C4-2B (cell line): ENCODE measurements at regions not wholly inside any gene's neighbourhood (a gene's known extent, or its start where the extent isn't known, plus 50 kb on each side); places are given as distances from the start of the nearest gene placed in this dataset.

ENCODE experiments used
- ZFX ChIP-seq: fragments of 450-650 bp; IDR thresholded peaks from 2 replicates; pipeline ENCODE4 v1.6.1; 2017
- TF ChIP-seq, protein P1 (sequence below): fragments of 450-650 bp; conservative IDR thresholded peaks from 2 replicates; pipeline ENCODE4 v1.5.1; 2017; ENCODE audit warnings: mild to moderate bottlenecking

DNA sequence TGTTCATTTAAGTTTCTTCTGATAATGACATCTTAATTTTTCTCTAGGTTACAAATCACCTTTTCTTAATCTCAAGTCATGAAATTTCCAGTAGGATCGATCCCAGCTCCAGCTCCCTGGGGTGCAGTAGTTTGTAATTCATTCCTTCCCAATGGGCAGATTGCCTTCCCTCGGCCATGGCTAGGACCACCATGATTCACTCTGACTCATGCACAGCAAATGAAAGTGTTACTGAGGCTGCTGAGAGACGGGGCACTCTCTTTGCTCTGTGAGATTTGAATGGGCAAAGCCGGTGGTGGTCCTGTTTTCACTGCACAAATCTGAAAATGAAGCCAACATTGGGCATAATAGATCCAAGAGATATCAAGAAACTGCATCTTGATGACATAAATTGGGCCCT, 202.8 kb upstream of the IRS2 start:
- TF ChIP-seq, protein P1, sequence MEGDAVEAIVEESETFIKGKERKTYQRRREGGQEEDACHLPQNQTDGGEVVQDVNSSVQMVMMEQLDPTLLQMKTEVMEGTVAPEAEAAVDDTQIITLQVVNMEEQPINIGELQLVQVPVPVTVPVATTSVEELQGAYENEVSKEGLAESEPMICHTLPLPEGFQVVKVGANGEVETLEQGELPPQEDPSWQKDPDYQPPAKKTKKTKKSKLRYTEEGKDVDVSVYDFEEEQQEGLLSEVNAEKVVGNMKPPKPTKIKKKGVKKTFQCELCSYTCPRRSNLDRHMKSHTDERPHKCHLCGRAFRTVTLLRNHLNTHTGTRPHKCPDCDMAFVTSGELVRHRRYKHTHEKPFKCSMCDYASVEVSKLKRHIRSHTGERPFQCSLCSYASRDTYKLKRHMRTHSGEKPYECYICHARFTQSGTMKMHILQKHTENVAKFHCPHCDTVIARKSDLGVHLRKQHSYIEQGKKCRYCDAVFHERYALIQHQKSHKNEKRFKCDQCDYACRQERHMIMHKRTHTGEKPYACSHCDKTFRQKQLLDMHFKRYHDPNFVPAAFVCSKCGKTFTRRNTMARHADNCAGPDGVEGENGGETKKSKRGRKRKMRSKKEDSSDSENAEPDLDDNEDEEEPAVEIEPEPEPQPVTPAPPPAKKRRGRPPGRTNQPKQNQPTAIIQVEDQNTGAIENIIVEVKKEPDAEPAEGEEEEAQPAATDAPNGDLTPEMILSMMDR = no peak
- no peak for TF ChIP-seq ZFX
